Panc1 (cell line): ENCODE measurements at regions not wholly inside any gene's neighbourhood (a gene's known extent, or its start where the extent isn't known, plus 50 kb on each side); places are given as distances from the start of the nearest gene placed in this dataset.

Experiments used
- POLR2AphosphoS5 ChIP-seq: IDR thresholded peaks from 2 replicates; pipeline ENCODE4 v1.6.1; 2012; ENCODE audit warnings: mild to moderate bottlenecking, low read depth, low read length, moderate library complexity
- SIN3A ChIP-seq: IDR thresholded peaks from 2 replicates; pipeline ENCODE4 v1.6.1; 2012; ENCODE audit warnings: low read depth, mild to moderate bottlenecking, low read length, moderate library complexity, borderline replicate concordance; ENCODE audit not compliant: insufficient read depth
- TCF7L2 ChIP-seq: IDR thresholded peaks from 2 replicates; pipeline ENCODE4 v1.6.1; 2011; ENCODE audit warnings: mild to moderate bottlenecking, low read depth, low read length, inconsistent platforms
- TF ChIP-seq, protein P1 (sequence below): fragments of 450-650 bp; IDR thresholded peaks from 2 replicates; pipeline ENCODE4 v1.5.1; 2017; ENCODE audit warnings: mild to moderate bottlenecking
- TF ChIP-seq, protein P2 (sequence below), 2 experiments: IDR thresholded peaks; 2 replicates each; pipeline ENCODE4 v1.6.1; 2011 to 2012; ENCODE audit warnings: low read depth in 2 of 2, control low read depth in 1 of 2, low read length in 1 of 2, mild to moderate bottlenecking in 1 of 2, moderate library complexity in 1 of 2; ENCODE audit not compliant: insufficient read depth in 1 of 2

- TF ChIP-seq, protein P1, sequence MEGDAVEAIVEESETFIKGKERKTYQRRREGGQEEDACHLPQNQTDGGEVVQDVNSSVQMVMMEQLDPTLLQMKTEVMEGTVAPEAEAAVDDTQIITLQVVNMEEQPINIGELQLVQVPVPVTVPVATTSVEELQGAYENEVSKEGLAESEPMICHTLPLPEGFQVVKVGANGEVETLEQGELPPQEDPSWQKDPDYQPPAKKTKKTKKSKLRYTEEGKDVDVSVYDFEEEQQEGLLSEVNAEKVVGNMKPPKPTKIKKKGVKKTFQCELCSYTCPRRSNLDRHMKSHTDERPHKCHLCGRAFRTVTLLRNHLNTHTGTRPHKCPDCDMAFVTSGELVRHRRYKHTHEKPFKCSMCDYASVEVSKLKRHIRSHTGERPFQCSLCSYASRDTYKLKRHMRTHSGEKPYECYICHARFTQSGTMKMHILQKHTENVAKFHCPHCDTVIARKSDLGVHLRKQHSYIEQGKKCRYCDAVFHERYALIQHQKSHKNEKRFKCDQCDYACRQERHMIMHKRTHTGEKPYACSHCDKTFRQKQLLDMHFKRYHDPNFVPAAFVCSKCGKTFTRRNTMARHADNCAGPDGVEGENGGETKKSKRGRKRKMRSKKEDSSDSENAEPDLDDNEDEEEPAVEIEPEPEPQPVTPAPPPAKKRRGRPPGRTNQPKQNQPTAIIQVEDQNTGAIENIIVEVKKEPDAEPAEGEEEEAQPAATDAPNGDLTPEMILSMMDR, result no peak
- TF ChIP-seq POLR2AphosphoS5, result no peak
- no peak for TF ChIP-seq SIN3A
- TF ChIP-seq, protein P2, sequence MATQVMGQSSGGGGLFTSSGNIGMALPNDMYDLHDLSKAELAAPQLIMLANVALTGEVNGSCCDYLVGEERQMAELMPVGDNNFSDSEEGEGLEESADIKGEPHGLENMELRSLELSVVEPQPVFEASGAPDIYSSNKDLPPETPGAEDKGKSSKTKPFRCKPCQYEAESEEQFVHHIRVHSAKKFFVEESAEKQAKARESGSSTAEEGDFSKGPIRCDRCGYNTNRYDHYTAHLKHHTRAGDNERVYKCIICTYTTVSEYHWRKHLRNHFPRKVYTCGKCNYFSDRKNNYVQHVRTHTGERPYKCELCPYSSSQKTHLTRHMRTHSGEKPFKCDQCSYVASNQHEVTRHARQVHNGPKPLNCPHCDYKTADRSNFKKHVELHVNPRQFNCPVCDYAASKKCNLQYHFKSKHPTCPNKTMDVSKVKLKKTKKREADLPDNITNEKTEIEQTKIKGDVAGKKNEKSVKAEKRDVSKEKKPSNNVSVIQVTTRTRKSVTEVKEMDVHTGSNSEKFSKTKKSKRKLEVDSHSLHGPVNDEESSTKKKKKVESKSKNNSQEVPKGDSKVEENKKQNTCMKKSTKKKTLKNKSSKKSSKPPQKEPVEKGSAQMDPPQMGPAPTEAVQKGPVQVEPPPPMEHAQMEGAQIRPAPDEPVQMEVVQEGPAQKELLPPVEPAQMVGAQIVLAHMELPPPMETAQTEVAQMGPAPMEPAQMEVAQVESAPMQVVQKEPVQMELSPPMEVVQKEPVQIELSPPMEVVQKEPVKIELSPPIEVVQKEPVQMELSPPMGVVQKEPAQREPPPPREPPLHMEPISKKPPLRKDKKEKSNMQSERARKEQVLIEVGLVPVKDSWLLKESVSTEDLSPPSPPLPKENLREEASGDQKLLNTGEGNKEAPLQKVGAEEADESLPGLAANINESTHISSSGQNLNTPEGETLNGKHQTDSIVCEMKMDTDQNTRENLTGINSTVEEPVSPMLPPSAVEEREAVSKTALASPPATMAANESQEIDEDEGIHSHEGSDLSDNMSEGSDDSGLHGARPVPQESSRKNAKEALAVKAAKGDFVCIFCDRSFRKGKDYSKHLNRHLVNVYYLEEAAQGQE (IDR thresholded peaks at IDR 0.05; ENCODE audit: insufficient read depth in 1 of 2, low read depth in 2 of 2, low read length in 1 of 2), result no peak
- no peak for TF ChIP-seq TCF7L2
These were observed 405.0 kb downstream of the ADRA2A start for GRCh38 chr10:111481866-111482265.
